HG03159 (cell line): ENCODE measurements at regions not wholly inside any gene's neighbourhood (a gene's known extent, or its start where the extent isn't known, plus 50 kb on each side); places are given as distances from the start of the nearest gene placed in this dataset.
A peak's percentile ranks its signal among the peaks of the same experiment; 100 is the strongest.

Source experiments
- ATAC-seq: cut with Tn5 transposase; IDR thresholded peaks from one replicate; pipeline ENCODE4 v1.9.1; 2021; ENCODE audit warnings: mild to moderate bottlenecking, moderate library complexity; ENCODE audit not compliant: unreplicated experiment

- no peak for ATAC-seq
Observed at GRCh38 chr9:74303945-74304344, 193.2 kb upstream of the RORB start.

GRCh38 chr9:74304598-74304997 is 192.5 kb upstream of the RORB start:
- no peak for ATAC-seq

GRCh38 chr9:74309654-74310053 is 187.5 kb upstream of the RORB start:
- no peak for ATAC-seq

- no peak for ATAC-seq
Observed at GRCh38 chr9:74317235-74317634, 179.9 kb upstream of the RORB start.

- no peak for ATAC-seq
Observed at GRCh38 chr9:74321396-74321795, 175.7 kb upstream of the RORB start.

- no peak for ATAC-seq
Observed at GRCh38 chr9:74322661-74323314, 174.3 kb upstream of the RORB start.

- ATAC-seq, result no peak
Observed at GRCh38 chr9:74330487-74331214, 166.5 kb upstream of the RORB start.

- ATAC-seq, result no peak
Observed at GRCh38 chr9:74331607-74332006, 165.5 kb upstream of the RORB start.

GRCh38 chr9:74333384-74334032 is 163.6 kb upstream of the RORB start:
- no peak for ATAC-seq

GRCh38 chr9:74334271-74334670 is 162.9 kb upstream of the RORB start:
- ATAC-seq, result no peak

- no peak for ATAC-seq
Observed at GRCh38 chr9:74336161-74336560, 161.0 kb upstream of the RORB start.

- ATAC-seq, result no peak
Observed at GRCh38 chr9:74348777-74349176, 148.4 kb upstream of the RORB start.

GRCh38 chr9:74355107-74355506 is 142.0 kb upstream of the RORB start:
- no peak for ATAC-seq

GRCh38 chr9:74357577-74357976 is 139.6 kb upstream of the RORB start:
- no peak for ATAC-seq

- ATAC-seq, result no peak
Observed at GRCh38 chr9:74358959-74359358, 138.2 kb upstream of the RORB start.

GRCh38 chr9:74361508-74361907 is 135.6 kb upstream of the RORB start:
- no peak for ATAC-seq

- no peak for ATAC-seq
Observed at GRCh38 chr9:74362423-74362822, 134.7 kb upstream of the RORB start.

GRCh38 chr9:74366111-74366510 is 131.0 kb upstream of the RORB start:
- ATAC-seq, result no peak

GRCh38 chr9:74369844-74370243 is 127.3 kb upstream of the RORB start:
- ATAC-seq, result no peak

GRCh38 chr9:74373348-74373747 is 123.8 kb upstream of the RORB start:
- no peak for ATAC-seq

GRCh38 chr9:74379718-74380117 is 117.4 kb upstream of the RORB start:
- ATAC-seq, result peak; percentile 65

- ATAC-seq, result no peak
Observed at GRCh38 chr9:74391816-74392215, 105.3 kb upstream of the RORB start.
